ENCODE measurements at regions not wholly inside any gene's neighbourhood (a gene's known extent, or its start where the extent isn't known, plus 50 kb on each side); places are given as distances from the start of the nearest gene placed in this dataset.
A peak's percentile ranks its signal among the peaks of the same experiment; 100 is the strongest.

- DNase-seq = no peak
Measured at GRCh38 chr10:4730998-4731397, 95.0 kb upstream of the AKR1E2 start.

- no peak for DNase-seq
Measured at GRCh38 chr10:4725917-4726606, 99.9 kb upstream of the AKR1E2 start.

- DNase-seq = no peak
Measured at GRCh38 chr10:4723860-4724259, 102.1 kb upstream of the AKR1E2 start.

- no peak for DNase-seq
Measured at GRCh38 chr10:4721999-4722753, 103.8 kb upstream of the AKR1E2 start.

GRCh38 chr10:4720463-4720862 lies 105.5 kb upstream of the AKR1E2 start:
- no peak for DNase-seq

GRCh38 chr10:4719671-4720070 lies 106.3 kb upstream of the AKR1E2 start:
- no peak for DNase-seq

- no peak for DNase-seq
Measured at GRCh38 chr10:4719036-4719435, 107.0 kb upstream of the AKR1E2 start.

GRCh38 chr10:4718544-4718943 lies 107.5 kb upstream of the AKR1E2 start:
- DNase-seq = no peak

GRCh38 chr10:4717670-4718069 lies 108.3 kb upstream of the AKR1E2 start:
- no peak for DNase-seq

GRCh38 chr10:4710858-4711257 lies 115.1 kb upstream of the AKR1E2 start:
- no peak for DNase-seq

- DNase-seq = peak; percentile 57
Measured at GRCh38 chr10:4708123-4708759, 117.8 kb upstream of the AKR1E2 start.

- no peak for DNase-seq
Measured at GRCh38 chr10:4707221-4707620, 118.8 kb upstream of the AKR1E2 start.

- DNase-seq = no peak
Measured at GRCh38 chr10:4704034-4704545, 121.9 kb upstream of the AKR1E2 start.

- DNase-seq = no peak
Measured at GRCh38 chr10:4701016-4701415, 125.0 kb upstream of the AKR1E2 start.

GRCh38 chr10:4699950-4700730 lies 125.9 kb upstream of the AKR1E2 start:
- no peak for DNase-seq

- no peak for DNase-seq
Measured at GRCh38 chr10:4698075-4698474, 127.9 kb upstream of the AKR1E2 start.

- no peak for DNase-seq
Measured at GRCh38 chr10:4696186-4696585, 129.8 kb upstream of the AKR1E2 start.

- no peak for DNase-seq
Measured at GRCh38 chr10:4693967-4694366, 132.0 kb upstream of the AKR1E2 start.

GRCh38 chr10:4692206-4692605 lies 133.8 kb upstream of the AKR1E2 start:
- DNase-seq = no peak

- no peak for DNase-seq
Measured at GRCh38 chr10:4691776-4692175, 134.2 kb upstream of the AKR1E2 start.

- no peak for DNase-seq
Measured at GRCh38 chr10:4691301-4691700, 134.7 kb upstream of the AKR1E2 start.

- no peak for DNase-seq
Measured at GRCh38 chr10:4688601-4689000, 137.4 kb upstream of the AKR1E2 start.

- no peak for DNase-seq
Measured at GRCh38 chr10:4688168-4688567, 137.8 kb upstream of the AKR1E2 start.

All from stimulated activated CD8-positive, alpha-beta memory T cell treated with anti-CD3 and anti-CD28 coated beads, Interleukin-4, amount 100 ng/mL, for 48 hours (primary cell).